Esophagus muscularis mucosa (tissue), 3 donors: ENCODE measurements at regions not wholly inside any gene's neighbourhood (a gene's known extent, or its start where the extent isn't known, plus 50 kb on each side); places are given as distances from the start of the nearest gene placed in this dataset.

Source experiments
- POLR2A ChIP-seq: fragments of 450-650 bp; IDR thresholded peaks from one replicate; pipeline ENCODE4 v1.6.1; 2017; ENCODE audit warnings: antibody characterized with exemption, moderate library complexity, mild to moderate bottlenecking, low read depth
- POLR2AphosphoS5 ChIP-seq, 2 donors: sonication (generic); formaldehyde crosslinking; IDR thresholded peaks; one replicate each; pipeline ENCODE4 v1.6.1; 2017; ENCODE audit warnings: antibody characterized with exemption in 2 of 2
- TF ChIP-seq, protein P1 (sequence below), 3 experiments: fragments of 200-600 bp in 2 of 3; fragments of 450-650 bp in 1 of 3; sonication (generic) in 2 of 3; IDR thresholded peaks; one replicate each; pipeline ENCODE4 v1.5.1; 2017 to 2019; ENCODE audit warnings: antibody characterized with exemption in 3 of 3, mild to moderate bottlenecking in 2 of 3, moderate library complexity in 1 of 3

DNA sequence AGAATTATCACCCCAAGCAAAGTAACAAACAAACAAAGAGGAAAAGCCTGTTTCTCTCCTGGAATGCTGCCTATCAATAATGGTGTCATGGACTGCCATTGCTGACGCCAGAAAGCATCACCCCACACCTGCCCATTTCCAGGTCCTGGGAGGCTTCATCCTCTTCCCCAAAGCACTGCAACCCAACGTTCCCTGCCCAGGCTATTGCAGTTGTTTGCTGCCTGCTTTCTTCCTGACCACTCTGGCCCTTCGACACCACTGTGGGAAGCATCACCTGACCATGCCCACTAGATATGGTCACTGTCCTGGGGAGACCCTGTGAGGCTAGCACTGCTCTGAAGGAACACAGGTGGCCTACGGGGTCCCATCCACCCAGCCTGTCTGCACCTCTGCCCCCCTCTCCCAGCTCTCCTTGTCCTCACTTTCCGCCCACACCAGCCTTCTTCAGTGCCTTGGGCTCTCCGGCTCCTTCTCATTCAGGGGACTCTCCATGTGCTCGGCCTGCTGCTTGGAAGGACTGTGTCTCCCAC, 439.6 kb downstream of the GLRX3 start:
- no peak for TF ChIP-seq POLR2A
- TF ChIP-seq, protein P1, sequence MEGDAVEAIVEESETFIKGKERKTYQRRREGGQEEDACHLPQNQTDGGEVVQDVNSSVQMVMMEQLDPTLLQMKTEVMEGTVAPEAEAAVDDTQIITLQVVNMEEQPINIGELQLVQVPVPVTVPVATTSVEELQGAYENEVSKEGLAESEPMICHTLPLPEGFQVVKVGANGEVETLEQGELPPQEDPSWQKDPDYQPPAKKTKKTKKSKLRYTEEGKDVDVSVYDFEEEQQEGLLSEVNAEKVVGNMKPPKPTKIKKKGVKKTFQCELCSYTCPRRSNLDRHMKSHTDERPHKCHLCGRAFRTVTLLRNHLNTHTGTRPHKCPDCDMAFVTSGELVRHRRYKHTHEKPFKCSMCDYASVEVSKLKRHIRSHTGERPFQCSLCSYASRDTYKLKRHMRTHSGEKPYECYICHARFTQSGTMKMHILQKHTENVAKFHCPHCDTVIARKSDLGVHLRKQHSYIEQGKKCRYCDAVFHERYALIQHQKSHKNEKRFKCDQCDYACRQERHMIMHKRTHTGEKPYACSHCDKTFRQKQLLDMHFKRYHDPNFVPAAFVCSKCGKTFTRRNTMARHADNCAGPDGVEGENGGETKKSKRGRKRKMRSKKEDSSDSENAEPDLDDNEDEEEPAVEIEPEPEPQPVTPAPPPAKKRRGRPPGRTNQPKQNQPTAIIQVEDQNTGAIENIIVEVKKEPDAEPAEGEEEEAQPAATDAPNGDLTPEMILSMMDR (IDR thresholded peaks at IDR 0.05) = no peak
- no peak for TF ChIP-seq POLR2AphosphoS5 (IDR thresholded peaks at IDR 0.05)
